Gastrocnemius medialis (tissue), 4 donors: ENCODE measurements at regions not wholly inside any gene's neighbourhood (a gene's known extent, or its start where the extent isn't known, plus 50 kb on each side); places are given as distances from the start of the nearest gene placed in this dataset.

Experiments
- ATAC-seq, 2 donors: fragments of 150-250 bp; one replicate each; pipeline ENCODE4 v1.9.1; 2016
- DNase-seq, 2 donors: peaks; one replicate each; pipeline ENCODE4 v3.0.0-alpha.2; 2019
- H3K27ac ChIP-seq, 4 donors: fragments of 200-600 bp; sonication (generic); 1 replicate in 1 of 4; 2 replicates in 3 of 4; pipeline ENCODE4 v1.5.1; 2016 to 2018; ENCODE audit warnings: mild to moderate bottlenecking in 2 of 4, moderate library complexity in 1 of 4
- H3K27me3 ChIP-seq, 3 donors: fragments of 200-600 bp; sonication (generic) in 2 of 3; 1 replicate in 1 of 3; 2 replicates in 2 of 3; pipeline versions ENCODE4 v1.5.1 to v1.6.0; 2016 to 2019; ENCODE audit warnings: mild to moderate bottlenecking in 1 of 3, moderate library complexity in 1 of 3
- H3K36me3 ChIP-seq, 2 donors: fragments of 200-600 bp; sonication (generic) in 1 of 2; one replicate each; pipeline ENCODE4 v1.5.1; 2017 to 2018
- H3K4me1 ChIP-seq, 2 donors: fragments of 200-600 bp; sonication (generic) in 1 of 2; one replicate each; pipeline ENCODE4 v1.5.1; 2016 to 2017; ENCODE audit warnings: mild to moderate bottlenecking in 2 of 2
- H3K4me3 ChIP-seq, 4 donors: fragments of 200-600 bp; sonication (generic) in 3 of 4; 1 replicate in 1 of 4; 2 replicates in 3 of 4; pipeline ENCODE4 v1.5.1; 2016 to 2019; ENCODE audit warnings: mild to moderate bottlenecking in 2 of 4
- H3K9me3 ChIP-seq, 3 donors: fragments of 200-600 bp; sonication (generic) in 2 of 3; 1 replicate in 1 of 3; 2 replicates in 2 of 3; pipeline ENCODE4 v1.5.1; 2016 to 2019
- CTCF ChIP-seq, 5 experiments: fragments of 450-650 bp in 3 of 5; fragments of 200-600 bp in 2 of 5; sonication (generic) in 2 of 5; IDR thresholded peaks in 4 of 5; conservative IDR thresholded peaks in 1 of 5; 1 replicate in 4 of 5; 2 replicates in 1 of 5; pipeline ENCODE4 v1.5.1; 2016 to 2019; ENCODE audit warnings: antibody characterized with exemption in 5 of 5, mild to moderate bottlenecking in 3 of 5, moderate library complexity in 3 of 5
- POLR2A ChIP-seq, 2 donors: fragments of 450-650 bp; IDR thresholded peaks; one replicate each; pipeline ENCODE4 v1.6.1; 2017; ENCODE audit warnings: antibody characterized with exemption in 2 of 2, mild to moderate bottlenecking in 2 of 2, moderate library complexity in 2 of 2
- in situ Hi-C, 4 donors: fragments of 200-750 bp; cut with MboI; loops; one replicate each; pipeline versions ENCODE4 v1.15.0 to v1.8.0; 2017; ENCODE audit warnings: low sequenced_read_pairs in 4 of 4
- intact Hi-C: fragments of 100-400 bp; cut with DNase I; formaldehyde crosslinking; loops from one replicate; pipeline ENCODE4 v1.15.1; 2023; ENCODE audit warnings: low total_unique reads

GRCh38 chr3:103060242-103060641 is 625.4 kb downstream of the ZPLD1 start:
- in situ Hi-C loops, result no loop called here
- ATAC-seq (no peak), DNase-seq (no peak)
- no peaks in the 10 kb centered on the region for H3K27me3 ChIP-seq
- H3K4me1 ChIP-seq, result no peaks in the 10 kb centered on the region
- intact Hi-C loops, result no loop called here
- H3K9me3 ChIP-seq, result no peaks in the 10 kb centered on the region
- TF ChIP-seq CTCF (IDR thresholded peaks at IDR 0.05 in 4 of 5, conservative IDR thresholded peaks at IDR 0.05 in 1 of 5), result no peak
- TF ChIP-seq POLR2A (IDR thresholded peaks at IDR 0.05), result no peak
- no peak overlapping the region for H3K27ac ChIP-seq
- H3K36me3 ChIP-seq, result no peaks in the 10 kb centered on the region
- no peak overlapping the region for H3K4me3 ChIP-seq

- no peaks in the 10 kb centered on the region for H3K36me3 ChIP-seq
- TF ChIP-seq POLR2A (IDR thresholded peaks at IDR 0.05), result no peak
- TF ChIP-seq CTCF (IDR thresholded peaks at IDR 0.05 in 4 of 5, conservative IDR thresholded peaks at IDR 0.05 in 1 of 5), result no peak
- ATAC-seq (no peak), DNase-seq (no peak)
- no peak overlapping the region for H3K27ac ChIP-seq
- no peak overlapping the region for H3K4me3 ChIP-seq
- no peaks in the 10 kb centered on the region for H3K4me1 ChIP-seq
- intact Hi-C loops, result no loop called here
- in situ Hi-C loops, result no loop called here
- H3K9me3 ChIP-seq, result no peaks in the 10 kb centered on the region
- H3K27me3 ChIP-seq, result no peaks in the 10 kb centered on the region
Measured at GRCh38 chr3:103067963-103068362, 633.1 kb downstream of the ZPLD1 start.

- no peaks in the 10 kb centered on the region for H3K9me3 ChIP-seq
- no peaks in the 10 kb centered on the region for H3K36me3 ChIP-seq
- TF ChIP-seq POLR2A (IDR thresholded peaks at IDR 0.05), result no peak
- TF ChIP-seq CTCF (IDR thresholded peaks at IDR 0.05 in 4 of 5, conservative IDR thresholded peaks at IDR 0.05 in 1 of 5), result no peak
- H3K27ac ChIP-seq, result no peak overlapping the region
- no peak overlapping the region for H3K4me3 ChIP-seq
- H3K27me3 ChIP-seq, result no peaks in the 10 kb centered on the region
- DNase-seq (no peak), ATAC-seq (no peak)
- no peaks in the 10 kb centered on the region for H3K4me1 ChIP-seq
- in situ Hi-C loops, result no loop called here
- intact Hi-C loops, result no loop called here
Measured at GRCh38 chr3:103075282-103075681, 640.5 kb downstream of the ZPLD1 start.

GRCh38 chr3:103077910-103078309 is 643.1 kb downstream of the ZPLD1 start:
- in situ Hi-C loops (no loop called here), intact Hi-C loops (no loop called here)
- no peaks in the 10 kb centered on the region for H3K4me1 ChIP-seq
- TF ChIP-seq POLR2A (IDR thresholded peaks at IDR 0.05) (no peak), CTCF (IDR thresholded peaks at IDR 0.05 in 4 of 5, conservative IDR thresholded peaks at IDR 0.05 in 1 of 5) (no peak)
- H3K27ac ChIP-seq, result no peak overlapping the region
- H3K27me3 ChIP-seq, result no peaks in the 10 kb centered on the region
- no peak for DNase-seq
- H3K9me3 ChIP-seq, result no peaks in the 10 kb centered on the region
- H3K36me3 ChIP-seq, result no peaks in the 10 kb centered on the region
- no peak overlapping the region for H3K4me3 ChIP-seq
- no peak for ATAC-seq

- no peak overlapping the region for H3K4me3 ChIP-seq
- no peak for DNase-seq
- intact Hi-C loops, result no loop called here
Measured at GRCh38 chr3:103082501-103082900, 647.7 kb downstream of the ZPLD1 start.

More at GRCh38 chr3:103082501-103082900, 647.7 kb downstream of the ZPLD1 start:
- Histone ChIP-seq H3K27ac (no peak overlapping the region), H3K4me1 (no peaks in the 10 kb centered on the region), H3K27me3 (no peaks in the 10 kb centered on the region), H3K36me3 (no peaks in the 10 kb centered on the region), H3K9me3 (no peaks in the 10 kb centered on the region)
- in situ Hi-C loops, result no loop called here
- no peak for TF ChIP-seq POLR2A (IDR thresholded peaks at IDR 0.05)
- TF ChIP-seq CTCF (IDR thresholded peaks at IDR 0.05 in 4 of 5, conservative IDR thresholded peaks at IDR 0.05 in 1 of 5), result no peak
- no peak for ATAC-seq
